DLD1 (cell line): ENCODE measurements at regions not wholly inside any gene's neighbourhood (a gene's known extent, or its start where the extent isn't known, plus 50 kb on each side); places are given as distances from the start of the nearest gene placed in this dataset.

ENCODE experiments used
- in situ Hi-C: cut with HindIII; loops from 2 replicates; pipeline ENCODE4 v1.10.0; 2017; ENCODE audit warnings: low sequenced_read_pairs

- in situ Hi-C loops, result no loop called here
Observed at GRCh38 chr1:201589186-201589585, 50.3 kb downstream of the NAV1 start.

- in situ Hi-C loops, result no loop called here
Observed at GRCh38 chr1:201590474-201590873, 51.5 kb downstream of the NAV1 start.

GRCh38 chr1:201591348-201591747 is 52.4 kb downstream of the NAV1 start:
- in situ Hi-C loops, result no loop called here

- in situ Hi-C loops, result no loop called here
Observed at GRCh38 chr1:201591981-201592380, 53.1 kb downstream of the NAV1 start.

GRCh38 chr1:201593200-201593921 is 54.4 kb downstream of the NAV1 start:
- in situ Hi-C loops, result no loop called here

- in situ Hi-C loops, result no loop called here
Observed at GRCh38 chr1:201594575-201595245, 55.8 kb downstream of the NAV1 start.

GRCh38 chr1:201595381-201595780 is 56.5 kb downstream of the NAV1 start:
- in situ Hi-C loops, result no loop called here

- in situ Hi-C loops, result no loop called here
Observed at GRCh38 chr1:201596101-201596868, 57.4 kb downstream of the NAV1 start.

GRCh38 chr1:201597551-201598230 is 58.8 kb downstream of the NAV1 start:
- in situ Hi-C loops, result no loop called here

- in situ Hi-C loops, result no loop called here
Observed at GRCh38 chr1:201598396-201598795, 59.5 kb downstream of the NAV1 start.

GRCh38 chr1:201598973-201599372 is 60.0 kb downstream of the NAV1 start:
- in situ Hi-C loops, result no loop called here

GRCh38 chr1:201599548-201599947 is 60.6 kb downstream of the NAV1 start:
- in situ Hi-C loops, result no loop called here

GRCh38 chr1:201602413-201603265 is 63.7 kb downstream of the NAV1 start:
- in situ Hi-C loops, result no loop called here

GRCh38 chr1:201603613-201604232 is 64.8 kb downstream of the NAV1 start:
- in situ Hi-C loops, result no loop called here

GRCh38 chr1:201605385-201606010 is 66.6 kb downstream of the NAV1 start:
- in situ Hi-C loops, result no loop called here

- in situ Hi-C loops, result no loop called here
Observed at GRCh38 chr1:201606096-201606495, 67.2 kb downstream of the NAV1 start.

- in situ Hi-C loops, result no loop called here
Observed at GRCh38 chr1:201606623-201607022, 67.7 kb downstream of the NAV1 start.

GRCh38 chr1:201608635-201609395 is 69.9 kb downstream of the NAV1 start:
- in situ Hi-C loops, result no loop called here
